RWPE2 (cell line): ENCODE measurements at regions not wholly inside any gene's neighbourhood (a gene's known extent, or its start where the extent isn't known, plus 50 kb on each side); places are given as distances from the start of the nearest gene placed in this dataset.
"Not testable (repeated sequence)": the region's sequence is repeated elsewhere in the genome, so short reads cannot be mapped to it uniquely, and the experiment has no call there.

Experiments
- ATAC-seq: fragments of 200-7000 bp; cut with Tn5 transposase; 3 replicates; pipeline ENCODE4 v1.9.1; 2021; ENCODE audit warnings: low read depth
- DNase-seq: peaks from one replicate; pipeline ENCODE4 v3.0.0-alpha.2; 2020; ENCODE audit warnings: low spot score
- H3K27ac ChIP-seq: fragments of 450-650 bp; 2 replicates; pipeline ENCODE4 v1.5.1; 2017; ENCODE audit warnings: mild to moderate bottlenecking; ENCODE audit not compliant: poor library complexity, severe bottlenecking
- H3K27me3 ChIP-seq: fragments of 250-450 bp; sonication (Bioruptor Pico); 2 replicates; pipeline ENCODE4 v1.5.1; 2021; ENCODE audit warnings: mild to moderate bottlenecking, moderate library complexity; ENCODE audit not compliant: insufficient read depth, poor library complexity, severe bottlenecking
- H3K36me3 ChIP-seq: fragments of 250-450 bp; sonication (Bioruptor Pico); 2 replicates; pipeline ENCODE4 v1.5.1; 2020; ENCODE audit warnings: low read depth, mild to moderate bottlenecking, moderate library complexity
- H3K4me1 ChIP-seq: fragments of 250-450 bp; sonication (Bioruptor Pico); 2 replicates; pipeline ENCODE4 v1.5.1; 2021; ENCODE audit warnings: mild to moderate bottlenecking, moderate library complexity; ENCODE audit not compliant: insufficient read depth, poor library complexity, severe bottlenecking
- H3K4me3 ChIP-seq: fragments of 250-450 bp; sonication (Bioruptor Pico); 2 replicates; pipeline ENCODE4 v1.5.1; 2021; ENCODE audit warnings: mild to moderate bottlenecking, moderate library complexity; ENCODE audit not compliant: severe bottlenecking
- H3K9me3 ChIP-seq: fragments of 250-450 bp; sonication (Bioruptor Pico); 2 replicates; pipeline ENCODE4 v1.5.1; 2021; ENCODE audit warnings: mild to moderate bottlenecking, moderate library complexity; ENCODE audit not compliant: severe bottlenecking
- TF ChIP-seq, protein P1 (sequence below): fragments of 450-650 bp; IDR thresholded peaks from one replicate; pipeline ENCODE4 v1.5.1; 2017; ENCODE audit warnings: mild to moderate bottlenecking, moderate library complexity; ENCODE audit not compliant: poor library complexity, severe bottlenecking

DNA sequence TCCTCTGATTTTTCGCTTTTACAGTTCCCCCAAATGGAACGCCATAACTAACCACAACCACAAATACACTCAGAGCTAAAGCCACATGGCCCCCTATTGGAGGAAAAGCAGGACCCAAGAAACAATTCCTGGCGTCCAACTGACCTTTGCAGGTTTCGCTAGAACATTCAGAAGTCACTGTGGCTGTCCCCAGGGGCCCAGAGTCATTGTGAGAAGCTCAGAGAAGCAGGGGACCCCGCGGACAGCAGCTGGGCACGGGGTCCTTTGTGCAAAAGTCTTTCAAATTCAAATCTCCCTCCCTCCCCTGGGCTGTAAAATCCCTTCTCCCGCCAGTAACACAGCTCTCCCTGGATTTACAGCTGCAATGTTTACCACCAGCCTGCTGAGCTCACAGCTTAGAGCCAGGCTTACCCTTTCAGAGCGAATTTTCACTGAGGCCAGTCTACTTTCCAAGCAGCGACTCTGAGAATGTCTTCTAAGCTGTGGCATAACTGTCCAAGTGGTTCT is 214.8 kb downstream of the CRLF2 start:
- ATAC-seq (no peak), DNase-seq (peak; percentile 22)
- TF ChIP-seq, protein P1, sequence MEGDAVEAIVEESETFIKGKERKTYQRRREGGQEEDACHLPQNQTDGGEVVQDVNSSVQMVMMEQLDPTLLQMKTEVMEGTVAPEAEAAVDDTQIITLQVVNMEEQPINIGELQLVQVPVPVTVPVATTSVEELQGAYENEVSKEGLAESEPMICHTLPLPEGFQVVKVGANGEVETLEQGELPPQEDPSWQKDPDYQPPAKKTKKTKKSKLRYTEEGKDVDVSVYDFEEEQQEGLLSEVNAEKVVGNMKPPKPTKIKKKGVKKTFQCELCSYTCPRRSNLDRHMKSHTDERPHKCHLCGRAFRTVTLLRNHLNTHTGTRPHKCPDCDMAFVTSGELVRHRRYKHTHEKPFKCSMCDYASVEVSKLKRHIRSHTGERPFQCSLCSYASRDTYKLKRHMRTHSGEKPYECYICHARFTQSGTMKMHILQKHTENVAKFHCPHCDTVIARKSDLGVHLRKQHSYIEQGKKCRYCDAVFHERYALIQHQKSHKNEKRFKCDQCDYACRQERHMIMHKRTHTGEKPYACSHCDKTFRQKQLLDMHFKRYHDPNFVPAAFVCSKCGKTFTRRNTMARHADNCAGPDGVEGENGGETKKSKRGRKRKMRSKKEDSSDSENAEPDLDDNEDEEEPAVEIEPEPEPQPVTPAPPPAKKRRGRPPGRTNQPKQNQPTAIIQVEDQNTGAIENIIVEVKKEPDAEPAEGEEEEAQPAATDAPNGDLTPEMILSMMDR, result no peak
- H3K27ac ChIP-seq, result no peak overlapping the region
- no peak overlapping the region for H3K4me3 ChIP-seq
- no peaks in the 10 kb centered on the region for H3K4me1 ChIP-seq
- H3K27me3 ChIP-seq, result no peaks in the 10 kb centered on the region
- H3K9me3 ChIP-seq, result peaks cover 14% of the 10 kb centered on the region
- no peaks in the 10 kb centered on the region for H3K36me3 ChIP-seq

DNA sequence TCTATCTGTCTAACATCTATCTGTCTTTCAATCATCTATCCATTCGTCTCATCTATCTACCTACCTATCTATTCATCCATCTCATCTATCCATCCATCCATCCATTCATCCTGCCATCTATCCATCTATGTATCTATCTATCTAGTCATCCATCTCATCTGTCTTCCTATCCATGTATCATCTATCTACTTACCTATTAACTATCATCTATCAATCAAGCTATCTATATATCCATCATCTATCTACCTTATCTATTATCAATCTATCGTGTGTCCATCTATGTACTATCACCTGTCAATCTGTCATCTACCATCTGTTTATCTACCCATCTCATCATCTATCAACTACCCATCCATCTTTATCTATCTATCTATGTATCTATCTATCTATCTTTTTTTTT is 217.7 kb downstream of the CRLF2 start:
- H3K36me3 ChIP-seq, result no peaks in the 10 kb centered on the region
- peaks cover 18% of the 10 kb centered on the region for H3K9me3 ChIP-seq
- no peaks in the 10 kb centered on the region for H3K27me3 ChIP-seq
- no peaks in the 10 kb centered on the region for H3K4me1 ChIP-seq
- ATAC-seq (no peak), DNase-seq (no peak)
- TF ChIP-seq, protein P1, result no peak
- no peak overlapping the region for H3K27ac ChIP-seq
- H3K4me3 ChIP-seq, result no peak overlapping the region

DNA sequence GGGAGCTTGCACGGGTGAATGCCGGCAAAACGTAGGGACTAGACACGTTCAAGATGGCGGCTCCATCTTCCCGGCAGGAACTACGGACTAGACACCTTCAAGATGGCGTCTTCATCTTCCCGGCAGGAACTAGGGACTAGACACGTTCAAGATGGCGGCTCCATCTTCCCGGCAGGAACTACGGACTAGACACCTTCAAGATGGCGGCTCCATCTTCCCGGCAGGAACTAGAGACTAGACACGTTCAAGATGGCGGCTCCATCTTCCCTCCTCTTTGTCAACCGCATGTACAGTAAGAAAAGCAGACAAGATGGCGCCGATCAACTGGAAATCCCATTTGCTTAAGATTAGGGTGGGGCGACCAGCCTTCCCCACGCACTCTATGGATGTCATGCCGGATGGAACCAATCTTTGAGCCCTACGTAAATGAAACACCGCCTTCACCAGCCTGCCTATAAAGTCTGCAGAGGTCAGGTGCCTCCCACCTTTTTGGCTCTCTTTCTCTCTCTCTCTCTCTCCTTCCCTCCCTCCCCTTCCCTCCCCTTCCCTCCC is 222.4 kb downstream of the CRLF2 start:
- ATAC-seq (peak; percentile 50), DNase-seq (peak; percentile 47)
- Histone ChIP-seq H3K36me3 (no peaks in the 10 kb centered on the region), H3K27me3 (no peaks in the 10 kb centered on the region), H3K9me3 (peaks cover 24% of the 10 kb centered on the region), H3K4me1 (no peaks in the 10 kb centered on the region), H3K27ac (no peak overlapping the region), H3K4me3 (peak overlapping the region; percentile 1)
- TF ChIP-seq, protein P1, result no peak

DNA sequence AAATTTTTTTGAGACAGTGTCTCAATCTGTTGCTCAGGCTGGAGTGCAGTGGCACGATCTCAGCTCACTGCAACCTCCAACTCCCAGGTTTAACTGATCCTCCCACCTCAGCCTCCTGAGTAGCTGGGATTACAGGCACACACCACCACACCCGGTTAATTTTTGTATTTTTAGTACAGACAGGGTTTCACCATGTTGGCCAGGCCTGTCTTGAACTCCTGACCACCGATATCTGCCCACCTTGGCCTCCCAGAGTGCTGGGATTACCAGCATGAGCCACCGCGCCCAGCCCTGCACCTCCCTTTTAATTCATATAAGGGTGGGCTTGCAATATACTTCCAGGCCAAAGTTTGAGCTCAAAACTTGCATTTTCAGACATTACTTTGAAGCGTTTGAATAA is 223.9 kb downstream of the CRLF2 start:
- not testable (repeated sequence) for H3K4me1 ChIP-seq, ATAC-seq, H3K36me3 ChIP-seq, H3K4me3 ChIP-seq, H3K27me3 ChIP-seq, H3K27ac ChIP-seq, DNase-seq
- H3K9me3 ChIP-seq, result peaks cover 24% of the 10 kb centered on the region

DNA sequence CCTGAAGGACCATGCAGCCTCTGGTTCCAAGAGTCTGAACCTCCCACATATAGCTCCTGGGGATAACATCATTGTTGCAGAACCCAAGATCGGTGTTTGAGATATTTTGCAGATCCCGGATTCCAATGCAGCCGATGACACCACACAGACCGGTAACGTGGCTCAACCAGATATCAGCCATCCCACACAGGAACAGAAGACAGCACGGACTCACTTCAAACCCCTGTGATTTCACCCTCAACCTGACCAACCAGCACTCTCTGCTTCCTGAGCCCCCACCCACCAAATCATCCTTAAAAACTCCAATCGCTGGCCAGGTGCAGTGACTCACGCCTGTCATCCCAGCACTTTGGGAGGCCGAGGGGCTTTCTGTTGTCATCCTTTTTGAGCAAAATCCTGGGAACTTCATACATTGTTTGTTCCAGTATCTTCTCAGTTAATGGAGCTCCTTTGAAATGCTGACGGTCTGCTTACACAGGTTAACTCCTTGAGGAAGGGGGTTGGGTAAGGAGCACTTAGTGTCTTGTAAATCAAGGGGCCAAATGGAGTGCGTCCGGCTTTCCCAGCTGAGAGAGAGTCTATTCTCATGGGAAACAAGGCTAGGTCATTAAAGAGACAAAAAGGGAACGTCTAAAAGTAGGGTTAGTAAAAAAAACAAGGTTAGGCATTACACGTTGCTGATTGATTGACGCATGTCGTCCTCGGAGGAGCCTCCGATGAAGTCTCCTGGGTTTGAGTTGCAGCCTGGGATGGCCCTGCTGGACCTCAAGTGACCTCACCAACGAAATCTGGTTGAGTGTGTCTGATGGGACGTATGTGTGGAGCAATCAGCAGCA is 230.4 kb downstream of the CRLF2 start:
- no peak overlapping the region for H3K4me3 ChIP-seq

More for the DNA sequence above, 230.4 kb downstream of the CRLF2 start:
- peak; percentile 15 for DNase-seq
- Histone ChIP-seq H3K36me3 (no peaks in the 10 kb centered on the region), H3K27ac (no peak overlapping the region), H3K4me1 (no peaks in the 10 kb centered on the region), H3K9me3 (peaks cover 23% of the 10 kb centered on the region), H3K27me3 (no peaks in the 10 kb centered on the region)
- TF ChIP-seq, protein P1, result no peak
- no peak for ATAC-seq
